WTC11 (cell line): ENCODE measurements at regions not wholly inside any gene's neighbourhood (a gene's known extent, or its start where the extent isn't known, plus 50 kb on each side); places are given as distances from the start of the nearest gene placed in this dataset.

Experiments
- ATAC-seq: fragments of 200-7000 bp; cut with Tn5 transposase; 2 replicates; pipeline ENCODE4 v1.10.0; 2021; ENCODE audit warnings: mild to moderate bottlenecking, moderate library complexity
- CTCF ChIA-PET: fragments of 300-600 bp; sonication (Branson Sonifier 250); formaldehyde crosslinking; loops from one replicate; lab custom pipeline; 2021; ENCODE audit warnings: antibody characterized with exemption; lab: Charles Lee
- POLR2A ChIA-PET: fragments of 350-600 bp; sonication (Branson Sonifier 250); formaldehyde crosslinking; loops from one replicate; lab custom pipeline; 2021; ENCODE audit warnings: antibody characterized with exemption; lab: Charles Lee
- DNase-seq: peaks from one replicate; pipeline ENCODE4 v3.0.0; 2021; ENCODE audit warnings: low spot score
- H3K27ac Mint-ChIP-seq: 2 replicates; pipeline ENCODE4 v1.8.0; 2021; ENCODE audit warnings: mixed read lengths
- H3K27me3 Mint-ChIP-seq: 2 replicates; pipeline ENCODE4 v1.8.0; 2021; ENCODE audit warnings: low read depth, mild to moderate bottlenecking, moderate library complexity, mixed read lengths
- H3K36me3 Mint-ChIP-seq: 2 replicates; pipeline ENCODE4 v1.8.0; 2021; ENCODE audit warnings: mixed read lengths
- H3K4me1 Mint-ChIP-seq: 2 replicates; pipeline ENCODE4 v1.8.0; 2022; ENCODE audit warnings: mixed read lengths
- H3K4me3 Mint-ChIP-seq: 2 replicates; pipeline ENCODE4 v1.8.0; 2021; ENCODE audit warnings: mild to moderate bottlenecking, moderate library complexity, mixed read lengths
- H3K9me3 Mint-ChIP-seq: 2 replicates; pipeline ENCODE4 v1.8.0; 2021; ENCODE audit warnings: mixed read lengths
- CREB1 ChIP-seq: sonication (generic); formaldehyde crosslinking; IDR thresholded peaks from 2 replicates; pipeline ENCODE4 v1.8.0; 2023; ENCODE audit warnings: mild to moderate bottlenecking, missing genetic modification reagents
- CREM ChIP-seq: sonication (generic); formaldehyde crosslinking; IDR thresholded peaks from 2 replicates; pipeline ENCODE4 v1.8.1; 2022; ENCODE audit warnings: mild to moderate bottlenecking, missing genetic modification reagents, moderate library complexity
- GABPB1 ChIP-seq: sonication (generic); formaldehyde crosslinking; IDR thresholded peaks from 2 replicates; pipeline ENCODE4 v1.8.1; 2023; ENCODE audit warnings: mild to moderate bottlenecking, missing genetic modification reagents
- HMGA2 ChIP-seq: fragments of 250-450 bp; sonication (Bioruptor Pico); IDR thresholded peaks from 2 replicates; pipeline ENCODE4 v1.4.0; 2021; ENCODE audit warnings: mild to moderate bottlenecking, moderate library complexity
- IRF2 ChIP-seq: sonication (generic); formaldehyde crosslinking; IDR thresholded peaks from 2 replicates; pipeline ENCODE4 v1.8.0; 2022; ENCODE audit warnings: low read depth, missing genetic modification reagents, borderline replicate concordance
- MLX ChIP-seq: sonication (generic); formaldehyde crosslinking; IDR thresholded peaks from 2 replicates; pipeline ENCODE4 v1.8.1; 2023; ENCODE audit warnings: mild to moderate bottlenecking, missing genetic modification reagents, moderate library complexity
- MYBL2 ChIP-seq: sonication (generic); formaldehyde crosslinking; IDR thresholded peaks from 2 replicates; pipeline ENCODE4 v1.8.1; 2023; ENCODE audit warnings: mild to moderate bottlenecking, moderate library complexity, missing genetic modification reagents
- NFE2L1 ChIP-seq: sonication (generic); formaldehyde crosslinking; IDR thresholded peaks from 2 replicates; pipeline ENCODE4 v1.8.1; 2023; ENCODE audit warnings: missing genetic modification reagents
- OVOL2 ChIP-seq: fragments of 250-450 bp; sonication (Bioruptor Pico); IDR thresholded peaks from 2 replicates; pipeline ENCODE4 v1.9.0; 2021; ENCODE audit warnings: mild to moderate bottlenecking, borderline replicate concordance
- ZNF138 ChIP-seq: sonication (generic); formaldehyde crosslinking; conservative IDR thresholded peaks from 2 replicates; pipeline ENCODE4 v1.8.1; 2022; ENCODE audit warnings: mild to moderate bottlenecking, moderate library complexity, missing genetic modification reagents
- ZNF281 ChIP-seq: sonication (generic); formaldehyde crosslinking; IDR thresholded peaks from 2 replicates; pipeline ENCODE4 v1.8.0; 2023; ENCODE audit warnings: mild to moderate bottlenecking, missing genetic modification reagents
- ZNF512 ChIP-seq: sonication (generic); formaldehyde crosslinking; IDR thresholded peaks from 2 replicates; pipeline ENCODE4 v1.8.1; 2022; ENCODE audit warnings: missing genetic modification reagents, borderline replicate concordance
- TF ChIP-seq, protein P1 (sequence below): sonication (generic); formaldehyde crosslinking; IDR thresholded peaks from 2 replicates; pipeline ENCODE4 v1.8.0; 2022; ENCODE audit warnings: mild to moderate bottlenecking, missing genetic modification reagents
- TF ChIP-seq, protein P2 (sequence below): sonication (generic); formaldehyde crosslinking; IDR thresholded peaks from 2 replicates; pipeline ENCODE4 v1.8.1; 2023; ENCODE audit warnings: mild to moderate bottlenecking, missing genetic modification reagents
- TF ChIP-seq, protein P3 (sequence below): sonication (generic); formaldehyde crosslinking; IDR thresholded peaks from 2 replicates; pipeline ENCODE4 v1.8.0; 2022; ENCODE audit warnings: mild to moderate bottlenecking, missing genetic modification reagents

GRCh38 chrX:110436523-110436922 lies 77.9 kb downstream of the RTL9 start (continued):
- TF ChIP-seq MYBL2 (CRISPR knock-in tag), result no peak
- no peak for TF ChIP-seq HMGA2 (CRISPR knock-in tag)

- Mint-ChIP-seq H3K27me3 (peaks cover 7% of the 10 kb centered on the region), H3K4me3 (no peak overlapping the region), H3K9me3 (no peaks in the 10 kb centered on the region), H3K36me3 (no peaks in the 10 kb centered on the region), H3K27ac (no peak overlapping the region), H3K4me1 (peaks cover 22% of the 10 kb centered on the region)
- ATAC-seq, result no peak
- DNase-seq, result no peak
- no peak for TF ChIP-seq MLX
- no peak for TF ChIP-seq CREM
- TF ChIP-seq, protein P1, sequence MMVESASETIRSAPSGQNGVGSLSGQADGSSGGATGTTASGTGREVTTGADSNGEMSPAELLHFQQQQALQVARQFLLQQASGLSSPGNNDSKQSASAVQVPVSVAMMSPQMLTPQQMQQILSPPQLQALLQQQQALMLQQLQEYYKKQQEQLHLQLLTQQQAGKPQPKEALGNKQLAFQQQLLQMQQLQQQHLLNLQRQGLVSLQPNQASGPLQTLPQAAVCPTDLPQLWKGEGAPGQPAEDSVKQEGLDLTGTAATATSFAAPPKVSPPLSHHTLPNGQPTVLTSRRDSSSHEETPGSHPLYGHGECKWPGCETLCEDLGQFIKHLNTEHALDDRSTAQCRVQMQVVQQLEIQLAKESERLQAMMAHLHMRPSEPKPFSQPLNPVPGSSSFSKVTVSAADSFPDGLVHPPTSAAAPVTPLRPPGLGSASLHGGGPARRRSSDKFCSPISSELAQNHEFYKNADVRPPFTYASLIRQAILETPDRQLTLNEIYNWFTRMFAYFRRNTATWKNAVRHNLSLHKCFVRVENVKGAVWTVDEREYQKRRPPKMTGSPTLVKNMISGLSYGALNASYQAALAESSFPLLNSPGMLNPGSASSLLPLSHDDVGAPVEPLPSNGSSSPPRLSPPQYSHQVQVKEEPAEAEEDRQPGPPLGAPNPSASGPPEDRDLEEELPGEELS (CRISPR knock-in tag), result no peak
- TF ChIP-seq, protein P2, sequence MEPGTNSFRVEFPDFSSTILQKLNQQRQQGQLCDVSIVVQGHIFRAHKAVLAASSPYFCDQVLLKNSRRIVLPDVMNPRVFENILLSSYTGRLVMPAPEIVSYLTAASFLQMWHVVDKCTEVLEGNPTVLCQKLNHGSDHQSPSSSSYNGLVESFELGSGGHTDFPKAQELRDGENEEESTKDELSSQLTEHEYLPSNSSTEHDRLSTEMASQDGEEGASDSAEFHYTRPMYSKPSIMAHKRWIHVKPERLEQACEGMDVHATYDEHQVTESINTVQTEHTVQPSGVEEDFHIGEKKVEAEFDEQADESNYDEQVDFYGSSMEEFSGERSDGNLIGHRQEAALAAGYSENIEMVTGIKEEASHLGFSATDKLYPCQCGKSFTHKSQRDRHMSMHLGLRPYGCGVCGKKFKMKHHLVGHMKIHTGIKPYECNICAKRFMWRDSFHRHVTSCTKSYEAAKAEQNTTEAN (CRISPR knock-in tag), result no peak
- TF ChIP-seq ZNF512 (CRISPR knock-in tag), result no peak
- no peak for TF ChIP-seq CREB1 (CRISPR knock-in tag)
- TF ChIP-seq IRF2 (CRISPR knock-in tag), result no peak
- TF ChIP-seq, protein P3, sequence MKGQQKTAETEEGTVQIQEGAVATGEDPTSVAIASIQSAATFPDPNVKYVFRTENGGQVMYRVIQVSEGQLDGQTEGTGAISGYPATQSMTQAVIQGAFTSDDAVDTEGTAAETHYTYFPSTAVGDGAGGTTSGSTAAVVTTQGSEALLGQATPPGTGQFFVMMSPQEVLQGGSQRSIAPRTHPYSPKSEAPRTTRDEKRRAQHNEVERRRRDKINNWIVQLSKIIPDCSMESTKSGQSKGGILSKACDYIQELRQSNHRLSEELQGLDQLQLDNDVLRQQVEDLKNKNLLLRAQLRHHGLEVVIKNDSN (CRISPR knock-in tag), result no peak
- TF ChIP-seq NFE2L1, result no peak
- TF ChIP-seq ZNF281 (CRISPR knock-in tag), result no peak
- no peak for TF ChIP-seq ZNF138 (CRISPR knock-in tag)
- no peak for TF ChIP-seq GABPB1 (CRISPR knock-in tag)
- no peak for TF ChIP-seq OVOL2 (CRISPR knock-in tag)
- ChIA-PET CTCF (interaction anchor here (2.9 kb wide), 1 partner anchor 410 kb away, joined by 9 read pairs; no protein-coding TSS in a partner anchor), POLR2A (no interaction called here)
Measured at GRCh38 chrX:110437686-110438085, 79.0 kb downstream of the RTL9 start.
